HG02981 (cell line): ENCODE measurements at regions not wholly inside any gene's neighbourhood (a gene's known extent, or its start where the extent isn't known, plus 50 kb on each side); places are given as distances from the start of the nearest gene placed in this dataset.
"Not testable (repeated sequence)": the region's sequence is repeated elsewhere in the genome, so short reads cannot be mapped to it uniquely, and the experiment has no call there.

Source experiments
- ATAC-seq: cut with Tn5 transposase; IDR thresholded peaks from one replicate; pipeline ENCODE4 v1.9.1; 2021; ENCODE audit warnings: mild to moderate bottlenecking, moderate library complexity; ENCODE audit not compliant: unreplicated experiment

GRCh38 chr3:7999384-7999783 is 502.2 kb upstream of the LMCD1 start:
- ATAC-seq: no peak

GRCh38 chr3:8001307-8001706 is 500.3 kb upstream of the LMCD1 start:
- ATAC-seq: no peak

GRCh38 chr3:8001712-8002111 is 499.9 kb upstream of the LMCD1 start:
- no peak for ATAC-seq

GRCh38 chr3:8011902-8012301 is 489.7 kb upstream of the LMCD1 start:
- ATAC-seq: no peak

GRCh38 chr3:8020047-8020841 is 481.4 kb upstream of the LMCD1 start:
- ATAC-seq: no peak

GRCh38 chr3:8027954-8028353 is 473.7 kb upstream of the LMCD1 start:
- ATAC-seq: no peak

- no peak for ATAC-seq
These were observed 451.3 kb upstream of the LMCD1 start for GRCh38 chr3:8050283-8050682.

GRCh38 chr3:8052659-8053058 is 449.0 kb upstream of the LMCD1 start:
- ATAC-seq: no peak

GRCh38 chr3:8068135-8068534 is 433.5 kb upstream of the LMCD1 start:
- ATAC-seq: not testable (repeated sequence)

- no peak for ATAC-seq
These were observed 432.2 kb upstream of the LMCD1 start for GRCh38 chr3:8069471-8069870.

- no peak for ATAC-seq
These were observed 431.6 kb upstream of the LMCD1 start for GRCh38 chr3:8070011-8070410.

- ATAC-seq: not testable (repeated sequence)
These were observed 426.9 kb upstream of the LMCD1 start for GRCh38 chr3:8074740-8075139.

GRCh38 chr3:8077126-8077525 is 424.5 kb upstream of the LMCD1 start:
- ATAC-seq: no peak

GRCh38 chr3:8080464-8080863 is 421.2 kb upstream of the LMCD1 start:
- ATAC-seq: no peak

- no peak for ATAC-seq
These were observed 416.1 kb upstream of the LMCD1 start for GRCh38 chr3:8085498-8085897.

GRCh38 chr3:8087951-8088350 is 413.7 kb upstream of the LMCD1 start:
- ATAC-seq: no peak

- no peak for ATAC-seq
These were observed 407.2 kb upstream of the LMCD1 start for GRCh38 chr3:8094415-8094814.

- ATAC-seq: no peak
These were observed 405.9 kb upstream of the LMCD1 start for GRCh38 chr3:8095724-8096123.

- no peak for ATAC-seq
These were observed 403.9 kb upstream of the LMCD1 start for GRCh38 chr3:8097690-8098089.

- ATAC-seq: peak; percentile 45
These were observed 397.7 kb upstream of the LMCD1 start for GRCh38 chr3:8103954-8104353.

GRCh38 chr3:8106921-8107320 is 394.7 kb upstream of the LMCD1 start:
- no peak for ATAC-seq

GRCh38 chr3:8110966-8111798 is 390.4 kb upstream of the LMCD1 start:
- ATAC-seq: peak; percentile 97
